ENCODE measurements at regions not wholly inside any gene's neighbourhood (a gene's known extent, or its start where the extent isn't known, plus 50 kb on each side); places are given as distances from the start of the nearest gene placed in this dataset.

GRCh38 chr3:153634683-153635082 is 472.7 kb downstream of the RAP2B start:
- no peak for TF ChIP-seq CTCF (IDR thresholded peaks at IDR 0.05)
- no peak for TF ChIP-seq POLR2A (IDR thresholded peaks at IDR 0.05)

All from adrenal gland (tissue), 5 donors.